ENCODE measurements at regions not wholly inside any gene's neighbourhood (a gene's known extent, or its start where the extent isn't known, plus 50 kb on each side); places are given as distances from the start of the nearest gene placed in this dataset.

DNA sequence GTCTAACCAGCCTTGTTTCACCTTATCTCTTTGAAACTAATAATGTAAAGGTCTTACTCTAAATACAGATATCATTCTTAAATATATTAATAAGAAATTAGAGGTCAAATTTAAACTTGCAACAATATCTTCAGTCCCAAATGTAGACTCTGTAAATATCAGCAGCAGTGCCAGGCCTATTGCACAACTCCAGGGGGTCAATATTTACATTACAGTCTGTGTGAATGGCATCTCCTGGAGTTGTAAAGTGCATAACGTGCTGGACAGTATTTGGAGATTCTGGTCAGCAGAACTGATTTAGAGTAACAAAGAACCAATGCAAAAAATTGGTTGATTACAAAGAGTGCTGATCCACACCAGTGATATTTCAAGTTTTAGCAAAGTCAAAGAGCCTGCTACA, 1225.9 kb downstream of the PCDH19 start:
- no peaks in the 10 kb centered on the region for H3K79me1 ChIP-seq (ENCODE audit: insufficient read depth, low read depth, low read length, poor library complexity, severe bottlenecking)
- H2BK120ac ChIP-seq (ENCODE audit: low read depth, low read length, poor library complexity, severe bottlenecking): no peak overlapping the region
- H4K5ac ChIP-seq (ENCODE audit: insufficient read length, low read depth, low read length): no peak overlapping the region
- H3K9ac ChIP-seq (ENCODE audit: extremely low read depth, insufficient read length, low read length): no peak overlapping the region
- no peaks in the 10 kb centered on the region for H4K20me1 ChIP-seq (ENCODE audit: control insufficient read depth, insufficient read depth, insufficient read length)
- no peaks in the 10 kb centered on the region for H3K27me3 ChIP-seq (ENCODE audit: insufficient read depth, low read length)
- H3K36me3 Mint-ChIP-seq (ENCODE audit: insufficient read depth in 1 of 3, low read depth in 3 of 3): no peaks in the 10 kb centered on the region
- no peak overlapping the region for H3K27ac Mint-ChIP-seq
- no peak overlapping the region for H4K91ac ChIP-seq (ENCODE audit: insufficient read length, low read depth, low read length)
- H3K4ac ChIP-seq (ENCODE audit: low read depth, low read length): no peak overlapping the region
- H3K56ac ChIP-seq (ENCODE audit: insufficient read length, low read depth, low read length): no peak overlapping the region
- no peak overlapping the region for H2AFZ ChIP-seq (ENCODE audit: low read length)
- H3K9me3 Mint-ChIP-seq: no peaks in the 10 kb centered on the region; a peak in 1 of 5 replicates
- H3T11ph ChIP-seq (ENCODE audit: low read length): no peak overlapping the region
- H2AK5ac ChIP-seq (ENCODE audit: insufficient read length, low read length): no peak overlapping the region
- H3K9me3 ChIP-seq (ENCODE audit: control insufficient read depth, low read depth, low read length): no peaks in the 10 kb centered on the region
- no peak overlapping the region for H3K4me3 Mint-ChIP-seq
- peaks cover 6 to 10% of the 10 kb centered on the region in 2 experiments; a peak in 2 of 4 replicates for H3K4me1 Mint-ChIP-seq
- TF ChIP-seq, protein P1, sequence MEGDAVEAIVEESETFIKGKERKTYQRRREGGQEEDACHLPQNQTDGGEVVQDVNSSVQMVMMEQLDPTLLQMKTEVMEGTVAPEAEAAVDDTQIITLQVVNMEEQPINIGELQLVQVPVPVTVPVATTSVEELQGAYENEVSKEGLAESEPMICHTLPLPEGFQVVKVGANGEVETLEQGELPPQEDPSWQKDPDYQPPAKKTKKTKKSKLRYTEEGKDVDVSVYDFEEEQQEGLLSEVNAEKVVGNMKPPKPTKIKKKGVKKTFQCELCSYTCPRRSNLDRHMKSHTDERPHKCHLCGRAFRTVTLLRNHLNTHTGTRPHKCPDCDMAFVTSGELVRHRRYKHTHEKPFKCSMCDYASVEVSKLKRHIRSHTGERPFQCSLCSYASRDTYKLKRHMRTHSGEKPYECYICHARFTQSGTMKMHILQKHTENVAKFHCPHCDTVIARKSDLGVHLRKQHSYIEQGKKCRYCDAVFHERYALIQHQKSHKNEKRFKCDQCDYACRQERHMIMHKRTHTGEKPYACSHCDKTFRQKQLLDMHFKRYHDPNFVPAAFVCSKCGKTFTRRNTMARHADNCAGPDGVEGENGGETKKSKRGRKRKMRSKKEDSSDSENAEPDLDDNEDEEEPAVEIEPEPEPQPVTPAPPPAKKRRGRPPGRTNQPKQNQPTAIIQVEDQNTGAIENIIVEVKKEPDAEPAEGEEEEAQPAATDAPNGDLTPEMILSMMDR (conservative IDR thresholded peaks at IDR 0.05): no peak
- H3K18ac ChIP-seq (ENCODE audit: insufficient read length, low read depth, low read length): no peak overlapping the region
- H3K14ac ChIP-seq (ENCODE audit: insufficient read depth, low read length): no peak overlapping the region
- H4K8ac ChIP-seq (replicated peaks; ENCODE audit: insufficient read length, low read depth, low read length): no peak overlapping the region
- no peak overlapping the region for H2BK15ac ChIP-seq (ENCODE audit: low read depth, low read length)
- H2BK5ac ChIP-seq (ENCODE audit: insufficient read length, low read length): no peak overlapping the region
- no peaks in the 10 kb centered on the region; the same call in 1 of the 2 replicates for H3K27me3 Mint-ChIP-seq (ENCODE audit: low read depth)
- H3K23me2 ChIP-seq (ENCODE audit: insufficient read length, low read depth, low read length, poor library complexity, severe bottlenecking): no peaks in the 10 kb centered on the region
- H2BK20ac ChIP-seq (ENCODE audit: low read depth, low read length, poor library complexity, severe bottlenecking): no peak overlapping the region
- H3K4me2 ChIP-seq (ENCODE audit: insufficient read depth, insufficient read length, low read length): no peak overlapping the region
- WGBS (ENCODE audit: extremely low coverage, insufficient read length, low lambda C conversion rate): no CpG with 5 or more reads among the region's 1 CpG
- H2BK12ac ChIP-seq (ENCODE audit: insufficient read length, low read depth, low read length): no peak overlapping the region
- no peak overlapping the region for H3K23ac ChIP-seq (ENCODE audit: insufficient read length, low read depth, low read length)
- no peaks in the 10 kb centered on the region for H3K4me1 ChIP-seq (ENCODE audit: insufficient read depth, low read length)
- no peak overlapping the region for H3K27ac ChIP-seq (ENCODE audit: insufficient read length, low read depth, low read length)
- no peaks in the 10 kb centered on the region for H3K79me2 ChIP-seq (ENCODE audit: insufficient read depth, low read length)
- DNase-seq: no peak

Measured in H9 (cell line).